ENCODE measurements at regions not wholly inside any gene's neighbourhood (a gene's known extent, or its start where the extent isn't known, plus 50 kb on each side); places are given as distances from the start of the nearest gene placed in this dataset.

DNA sequence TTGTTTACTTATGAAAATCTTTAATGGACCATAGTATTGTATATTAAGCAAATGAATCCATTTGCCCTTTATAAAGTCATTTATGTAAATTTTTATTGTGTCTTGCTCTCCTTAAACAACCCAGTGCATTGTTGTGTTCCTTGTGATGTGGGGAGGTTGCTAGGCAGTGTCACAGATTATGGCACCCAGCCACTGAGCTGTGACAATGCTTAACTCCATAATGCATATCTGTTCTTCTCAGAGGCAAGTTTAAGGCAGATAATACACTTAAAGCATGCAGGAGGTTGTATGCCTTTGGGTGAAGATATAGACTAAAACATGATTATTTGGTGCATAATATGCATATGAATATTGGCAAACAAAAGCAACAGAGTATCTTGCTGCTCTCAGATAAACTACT is 269.6 kb upstream of the RIOK2 start (continued):
- no peak for TF ChIP-seq RELA (CRISPR knock-in tag; IDR thresholded peaks at IDR 0.05; ENCODE audit: borderline replicate concordance)
- TF ChIP-seq NR1H2 (CRISPR knock-in tag; IDR thresholded peaks at IDR 0.05) = no peak
- TF ChIP-seq ETV6 (CRISPR knock-in tag; IDR thresholded peaks at IDR 0.05) = no peak
- TF ChIP-seq CREB1 (CRISPR knock-in tag; IDR thresholded peaks at IDR 0.05) = no peak

DNA sequence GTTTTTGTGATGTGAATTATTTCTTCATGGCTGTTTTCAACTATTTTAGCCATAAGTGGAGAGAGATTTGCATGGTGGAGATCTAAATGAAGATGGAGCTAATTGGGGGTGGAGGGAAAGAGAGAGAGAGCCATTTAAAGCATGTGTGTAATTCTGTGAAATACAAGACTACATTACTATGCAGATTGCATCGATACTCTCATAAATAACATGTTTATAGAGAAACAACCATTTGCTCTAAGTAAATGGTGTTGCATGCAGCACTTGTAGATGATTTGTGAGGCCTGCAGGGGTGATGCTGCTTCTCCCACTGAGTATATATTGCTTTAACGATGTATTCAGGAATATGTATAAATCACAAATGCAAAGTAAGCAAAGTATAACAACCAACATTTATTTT is 270.2 kb upstream of the RIOK2 start:
- Mint-ChIP-seq H3K36me3 (no peaks in the 10 kb centered on the region), H3K9me3 (0 out of 2 replicates have a peak, but pooled peaks cover 2% of the 10 kb centered on the region), H3K4me3 (no peak overlapping the region), H3K4me1 (peaks cover 5% of the 10 kb centered on the region), H3K27ac (no peak overlapping the region), H3K27me3 (ENCODE audit: low read depth) (no peaks in the 10 kb centered on the region)
- DNase-seq (ENCODE audit: low spot score) (no peak), ATAC-seq (no peak)
- ChIA-PET CTCF (no interaction called here), POLR2A (interaction anchor here (0.6 kb wide), 1 partner anchor 426 kb away, joined by 3 read pairs; no protein-coding TSS in a partner anchor)
- no peak for TF ChIP-seq ETV6 (CRISPR knock-in tag; IDR thresholded peaks at IDR 0.05)
- TF ChIP-seq ZNF138 (CRISPR knock-in tag; conservative IDR thresholded peaks at IDR 0.05) = no peak
- TF ChIP-seq, protein P1, sequence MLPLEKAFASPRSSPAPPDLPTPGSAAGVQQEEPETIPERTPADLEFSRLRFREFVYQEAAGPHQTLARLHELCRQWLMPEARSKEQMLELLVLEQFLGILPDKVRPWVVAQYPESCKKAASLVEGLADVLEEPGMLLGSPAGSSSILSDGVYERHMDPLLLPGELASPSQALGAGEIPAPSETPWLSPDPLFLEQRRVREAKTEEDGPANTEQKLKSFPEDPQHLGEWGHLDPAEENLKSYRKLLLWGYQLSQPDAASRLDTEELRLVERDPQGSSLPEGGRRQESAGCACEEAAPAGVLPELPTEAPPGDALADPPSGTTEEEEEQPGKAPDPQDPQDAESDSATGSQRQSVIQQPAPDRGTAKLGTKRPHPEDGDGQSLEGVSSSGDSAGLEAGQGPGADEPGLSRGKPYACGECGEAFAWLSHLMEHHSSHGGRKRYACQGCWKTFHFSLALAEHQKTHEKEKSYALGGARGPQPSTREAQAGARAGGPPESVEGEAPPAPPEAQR (CRISPR knock-in tag; IDR thresholded peaks at IDR 0.05) = no peak
- no peak for TF ChIP-seq RORB (CRISPR knock-in tag; IDR thresholded peaks at IDR 0.05)
- TF ChIP-seq, protein P2, sequence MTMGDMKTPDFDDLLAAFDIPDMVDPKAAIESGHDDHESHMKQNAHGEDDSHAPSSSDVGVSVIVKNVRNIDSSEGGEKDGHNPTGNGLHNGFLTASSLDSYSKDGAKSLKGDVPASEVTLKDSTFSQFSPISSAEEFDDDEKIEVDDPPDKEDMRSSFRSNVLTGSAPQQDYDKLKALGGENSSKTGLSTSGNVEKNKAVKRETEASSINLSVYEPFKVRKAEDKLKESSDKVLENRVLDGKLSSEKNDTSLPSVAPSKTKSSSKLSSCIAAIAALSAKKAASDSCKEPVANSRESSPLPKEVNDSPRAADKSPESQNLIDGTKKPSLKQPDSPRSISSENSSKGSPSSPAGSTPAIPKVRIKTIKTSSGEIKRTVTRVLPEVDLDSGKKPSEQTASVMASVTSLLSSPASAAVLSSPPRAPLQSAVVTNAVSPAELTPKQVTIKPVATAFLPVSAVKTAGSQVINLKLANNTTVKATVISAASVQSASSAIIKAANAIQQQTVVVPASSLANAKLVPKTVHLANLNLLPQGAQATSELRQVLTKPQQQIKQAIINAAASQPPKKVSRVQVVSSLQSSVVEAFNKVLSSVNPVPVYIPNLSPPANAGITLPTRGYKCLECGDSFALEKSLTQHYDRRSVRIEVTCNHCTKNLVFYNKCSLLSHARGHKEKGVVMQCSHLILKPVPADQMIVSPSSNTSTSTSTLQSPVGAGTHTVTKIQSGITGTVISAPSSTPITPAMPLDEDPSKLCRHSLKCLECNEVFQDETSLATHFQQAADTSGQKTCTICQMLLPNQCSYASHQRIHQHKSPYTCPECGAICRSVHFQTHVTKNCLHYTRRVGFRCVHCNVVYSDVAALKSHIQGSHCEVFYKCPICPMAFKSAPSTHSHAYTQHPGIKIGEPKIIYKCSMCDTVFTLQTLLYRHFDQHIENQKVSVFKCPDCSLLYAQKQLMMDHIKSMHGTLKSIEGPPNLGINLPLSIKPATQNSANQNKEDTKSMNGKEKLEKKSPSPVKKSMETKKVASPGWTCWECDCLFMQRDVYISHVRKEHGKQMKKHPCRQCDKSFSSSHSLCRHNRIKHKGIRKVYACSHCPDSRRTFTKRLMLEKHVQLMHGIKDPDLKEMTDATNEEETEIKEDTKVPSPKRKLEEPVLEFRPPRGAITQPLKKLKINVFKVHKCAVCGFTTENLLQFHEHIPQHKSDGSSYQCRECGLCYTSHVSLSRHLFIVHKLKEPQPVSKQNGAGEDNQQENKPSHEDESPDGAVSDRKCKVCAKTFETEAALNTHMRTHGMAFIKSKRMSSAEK (CRISPR knock-in tag; IDR thresholded peaks at IDR 0.05; ENCODE audit: borderline replicate concordance) = no peak
- TF ChIP-seq, protein P3, sequence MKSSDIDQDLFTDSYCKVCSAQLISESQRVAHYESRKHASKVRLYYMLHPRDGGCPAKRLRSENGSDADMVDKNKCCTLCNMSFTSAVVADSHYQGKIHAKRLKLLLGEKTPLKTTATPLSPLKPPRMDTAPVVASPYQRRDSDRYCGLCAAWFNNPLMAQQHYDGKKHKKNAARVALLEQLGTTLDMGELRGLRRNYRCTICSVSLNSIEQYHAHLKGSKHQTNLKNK (CRISPR knock-in tag; IDR thresholded peaks at IDR 0.05) = no peak
- TF ChIP-seq, protein P4, sequence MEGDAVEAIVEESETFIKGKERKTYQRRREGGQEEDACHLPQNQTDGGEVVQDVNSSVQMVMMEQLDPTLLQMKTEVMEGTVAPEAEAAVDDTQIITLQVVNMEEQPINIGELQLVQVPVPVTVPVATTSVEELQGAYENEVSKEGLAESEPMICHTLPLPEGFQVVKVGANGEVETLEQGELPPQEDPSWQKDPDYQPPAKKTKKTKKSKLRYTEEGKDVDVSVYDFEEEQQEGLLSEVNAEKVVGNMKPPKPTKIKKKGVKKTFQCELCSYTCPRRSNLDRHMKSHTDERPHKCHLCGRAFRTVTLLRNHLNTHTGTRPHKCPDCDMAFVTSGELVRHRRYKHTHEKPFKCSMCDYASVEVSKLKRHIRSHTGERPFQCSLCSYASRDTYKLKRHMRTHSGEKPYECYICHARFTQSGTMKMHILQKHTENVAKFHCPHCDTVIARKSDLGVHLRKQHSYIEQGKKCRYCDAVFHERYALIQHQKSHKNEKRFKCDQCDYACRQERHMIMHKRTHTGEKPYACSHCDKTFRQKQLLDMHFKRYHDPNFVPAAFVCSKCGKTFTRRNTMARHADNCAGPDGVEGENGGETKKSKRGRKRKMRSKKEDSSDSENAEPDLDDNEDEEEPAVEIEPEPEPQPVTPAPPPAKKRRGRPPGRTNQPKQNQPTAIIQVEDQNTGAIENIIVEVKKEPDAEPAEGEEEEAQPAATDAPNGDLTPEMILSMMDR (IDR thresholded peaks at IDR 0.05) = no peak
- TF ChIP-seq ATF1 (CRISPR knock-in tag; IDR thresholded peaks at IDR 0.05) = no peak
- TF ChIP-seq, protein P5, sequence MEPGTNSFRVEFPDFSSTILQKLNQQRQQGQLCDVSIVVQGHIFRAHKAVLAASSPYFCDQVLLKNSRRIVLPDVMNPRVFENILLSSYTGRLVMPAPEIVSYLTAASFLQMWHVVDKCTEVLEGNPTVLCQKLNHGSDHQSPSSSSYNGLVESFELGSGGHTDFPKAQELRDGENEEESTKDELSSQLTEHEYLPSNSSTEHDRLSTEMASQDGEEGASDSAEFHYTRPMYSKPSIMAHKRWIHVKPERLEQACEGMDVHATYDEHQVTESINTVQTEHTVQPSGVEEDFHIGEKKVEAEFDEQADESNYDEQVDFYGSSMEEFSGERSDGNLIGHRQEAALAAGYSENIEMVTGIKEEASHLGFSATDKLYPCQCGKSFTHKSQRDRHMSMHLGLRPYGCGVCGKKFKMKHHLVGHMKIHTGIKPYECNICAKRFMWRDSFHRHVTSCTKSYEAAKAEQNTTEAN (CRISPR knock-in tag; IDR thresholded peaks at IDR 0.05) = no peak
- no peak for TF ChIP-seq ZNF219 (CRISPR knock-in tag; IDR thresholded peaks at IDR 0.05; ENCODE audit: borderline replicate concordance)
- TF ChIP-seq ZNF263 (CRISPR knock-in tag; IDR thresholded peaks at IDR 0.05; ENCODE audit: low read depth) = no peak
- no peak for TF ChIP-seq NR3C1 (CRISPR knock-in tag; conservative IDR thresholded peaks at IDR 0.05; ENCODE audit: low read depth)
- TF ChIP-seq, protein P6, sequence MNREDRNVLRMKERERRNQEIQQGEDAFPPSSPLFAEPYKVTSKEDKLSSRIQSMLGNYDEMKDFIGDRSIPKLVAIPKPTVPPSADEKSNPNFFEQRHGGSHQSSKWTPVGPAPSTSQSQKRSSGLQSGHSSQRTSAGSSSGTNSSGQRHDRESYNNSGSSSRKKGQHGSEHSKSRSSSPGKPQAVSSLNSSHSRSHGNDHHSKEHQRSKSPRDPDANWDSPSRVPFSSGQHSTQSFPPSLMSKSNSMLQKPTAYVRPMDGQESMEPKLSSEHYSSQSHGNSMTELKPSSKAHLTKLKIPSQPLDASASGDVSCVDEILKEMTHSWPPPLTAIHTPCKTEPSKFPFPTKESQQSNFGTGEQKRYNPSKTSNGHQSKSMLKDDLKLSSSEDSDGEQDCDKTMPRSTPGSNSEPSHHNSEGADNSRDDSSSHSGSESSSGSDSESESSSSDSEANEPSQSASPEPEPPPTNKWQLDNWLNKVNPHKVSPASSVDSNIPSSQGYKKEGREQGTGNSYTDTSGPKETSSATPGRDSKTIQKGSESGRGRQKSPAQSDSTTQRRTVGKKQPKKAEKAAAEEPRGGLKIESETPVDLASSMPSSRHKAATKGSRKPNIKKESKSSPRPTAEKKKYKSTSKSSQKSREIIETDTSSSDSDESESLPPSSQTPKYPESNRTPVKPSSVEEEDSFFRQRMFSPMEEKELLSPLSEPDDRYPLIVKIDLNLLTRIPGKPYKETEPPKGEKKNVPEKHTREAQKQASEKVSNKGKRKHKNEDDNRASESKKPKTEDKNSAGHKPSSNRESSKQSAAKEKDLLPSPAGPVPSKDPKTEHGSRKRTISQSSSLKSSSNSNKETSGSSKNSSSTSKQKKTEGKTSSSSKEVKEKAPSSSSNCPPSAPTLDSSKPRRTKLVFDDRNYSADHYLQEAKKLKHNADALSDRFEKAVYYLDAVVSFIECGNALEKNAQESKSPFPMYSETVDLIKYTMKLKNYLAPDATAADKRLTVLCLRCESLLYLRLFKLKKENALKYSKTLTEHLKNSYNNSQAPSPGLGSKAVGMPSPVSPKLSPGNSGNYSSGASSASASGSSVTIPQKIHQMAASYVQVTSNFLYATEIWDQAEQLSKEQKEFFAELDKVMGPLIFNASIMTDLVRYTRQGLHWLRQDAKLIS (CRISPR knock-in tag; IDR thresholded peaks at IDR 0.05; ENCODE audit: borderline replicate concordance) = no peak
- TF ChIP-seq, protein P7, sequence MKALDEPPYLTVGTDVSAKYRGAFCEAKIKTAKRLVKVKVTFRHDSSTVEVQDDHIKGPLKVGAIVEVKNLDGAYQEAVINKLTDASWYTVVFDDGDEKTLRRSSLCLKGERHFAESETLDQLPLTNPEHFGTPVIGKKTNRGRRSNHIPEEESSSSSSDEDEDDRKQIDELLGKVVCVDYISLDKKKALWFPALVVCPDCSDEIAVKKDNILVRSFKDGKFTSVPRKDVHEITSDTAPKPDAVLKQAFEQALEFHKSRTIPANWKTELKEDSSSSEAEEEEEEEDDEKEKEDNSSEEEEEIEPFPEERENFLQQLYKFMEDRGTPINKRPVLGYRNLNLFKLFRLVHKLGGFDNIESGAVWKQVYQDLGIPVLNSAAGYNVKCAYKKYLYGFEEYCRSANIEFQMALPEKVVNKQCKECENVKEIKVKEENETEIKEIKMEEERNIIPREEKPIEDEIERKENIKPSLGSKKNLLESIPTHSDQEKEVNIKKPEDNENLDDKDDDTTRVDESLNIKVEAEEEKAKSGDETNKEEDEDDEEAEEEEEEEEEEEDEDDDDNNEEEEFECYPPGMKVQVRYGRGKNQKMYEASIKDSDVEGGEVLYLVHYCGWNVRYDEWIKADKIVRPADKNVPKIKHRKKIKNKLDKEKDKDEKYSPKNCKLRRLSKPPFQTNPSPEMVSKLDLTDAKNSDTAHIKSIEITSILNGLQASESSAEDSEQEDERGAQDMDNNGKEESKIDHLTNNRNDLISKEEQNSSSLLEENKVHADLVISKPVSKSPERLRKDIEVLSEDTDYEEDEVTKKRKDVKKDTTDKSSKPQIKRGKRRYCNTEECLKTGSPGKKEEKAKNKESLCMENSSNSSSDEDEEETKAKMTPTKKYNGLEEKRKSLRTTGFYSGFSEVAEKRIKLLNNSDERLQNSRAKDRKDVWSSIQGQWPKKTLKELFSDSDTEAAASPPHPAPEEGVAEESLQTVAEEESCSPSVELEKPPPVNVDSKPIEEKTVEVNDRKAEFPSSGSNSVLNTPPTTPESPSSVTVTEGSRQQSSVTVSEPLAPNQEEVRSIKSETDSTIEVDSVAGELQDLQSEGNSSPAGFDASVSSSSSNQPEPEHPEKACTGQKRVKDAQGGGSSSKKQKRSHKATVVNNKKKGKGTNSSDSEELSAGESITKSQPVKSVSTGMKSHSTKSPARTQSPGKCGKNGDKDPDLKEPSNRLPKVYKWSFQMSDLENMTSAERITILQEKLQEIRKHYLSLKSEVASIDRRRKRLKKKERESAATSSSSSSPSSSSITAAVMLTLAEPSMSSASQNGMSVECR (CRISPR knock-in tag; IDR thresholded peaks at IDR 0.05; ENCODE audit: borderline replicate concordance) = no peak

Data from WTC11 (cell line).